Thyroid gland (tissue), 4 donors: ENCODE measurements at regions not wholly inside any gene's neighbourhood (a gene's known extent, or its start where the extent isn't known, plus 50 kb on each side); places are given as distances from the start of the nearest gene placed in this dataset.

ENCODE experiments used
- DNase-seq, 2 donors: peaks; one replicate each; pipeline ENCODE4 v3.0.0-alpha.2; 2019
- H3K27ac ChIP-seq, 3 donors: fragments of 200-600 bp; sonication (generic); 1 replicate in 2 of 3; 2 replicates in 1 of 3; pipeline ENCODE4 v1.5.1; 2016 to 2019; ENCODE audit warnings: mild to moderate bottlenecking in 1 of 3, moderate library complexity in 1 of 3
- H3K27me3 ChIP-seq: fragments of 200-600 bp; sonication (generic); one replicate; pipeline ENCODE4 v1.5.1; 2019
- H3K36me3 ChIP-seq, 2 donors: fragments of 200-600 bp; sonication (generic); one replicate each; pipeline ENCODE4 v1.5.1; 2016 to 2019
- H3K4me1 ChIP-seq, 2 donors: fragments of 200-600 bp; sonication (generic); one replicate each; pipeline ENCODE4 v1.5.1; 2017 to 2019
- H3K4me3 ChIP-seq, 3 donors: fragments of 200-600 bp; sonication (generic); replicated peaks in 1 of 3; 1 replicate in 2 of 3; 2 replicates in 1 of 3; pipeline ENCODE4 v1.5.1; 2016; ENCODE audit warnings: mild to moderate bottlenecking in 1 of 3
- H3K9me3 ChIP-seq: fragments of 200-600 bp; sonication (generic); one replicate; pipeline ENCODE4 v1.5.1; 2017
- POLR2A ChIP-seq, 2 donors: fragments of 450-650 bp; IDR thresholded peaks; one replicate each; pipeline ENCODE4 v1.6.1; 2017; ENCODE audit warnings: antibody characterized with exemption in 2 of 2, mild to moderate bottlenecking in 2 of 2, moderate library complexity in 1 of 2
- WGBS, 2 donors: methylation state at CpG; one replicate each; pipeline ENCODE4 v1.1.5; 2017; 5-methylcytosine and 5-hydroxymethylcytosine counted together
- intact Hi-C: fragments of 100-400 bp; cut with DNase I; formaldehyde crosslinking; loops from one replicate; pipeline ENCODE4 v1.15.1; 2023
- TF ChIP-seq, protein P1 (sequence below), 6 experiments: fragments of 200-600 bp in 3 of 6; fragments of 450-650 bp in 3 of 6; sonication (generic) in 3 of 6; IDR thresholded peaks; one replicate each; pipeline ENCODE4 v1.5.1; 2016 to 2019; ENCODE audit warnings: antibody characterized with exemption in 6 of 6, mild to moderate bottlenecking in 2 of 6, inconsistent platforms in 1 of 6, moderate library complexity in 1 of 6

DNA sequence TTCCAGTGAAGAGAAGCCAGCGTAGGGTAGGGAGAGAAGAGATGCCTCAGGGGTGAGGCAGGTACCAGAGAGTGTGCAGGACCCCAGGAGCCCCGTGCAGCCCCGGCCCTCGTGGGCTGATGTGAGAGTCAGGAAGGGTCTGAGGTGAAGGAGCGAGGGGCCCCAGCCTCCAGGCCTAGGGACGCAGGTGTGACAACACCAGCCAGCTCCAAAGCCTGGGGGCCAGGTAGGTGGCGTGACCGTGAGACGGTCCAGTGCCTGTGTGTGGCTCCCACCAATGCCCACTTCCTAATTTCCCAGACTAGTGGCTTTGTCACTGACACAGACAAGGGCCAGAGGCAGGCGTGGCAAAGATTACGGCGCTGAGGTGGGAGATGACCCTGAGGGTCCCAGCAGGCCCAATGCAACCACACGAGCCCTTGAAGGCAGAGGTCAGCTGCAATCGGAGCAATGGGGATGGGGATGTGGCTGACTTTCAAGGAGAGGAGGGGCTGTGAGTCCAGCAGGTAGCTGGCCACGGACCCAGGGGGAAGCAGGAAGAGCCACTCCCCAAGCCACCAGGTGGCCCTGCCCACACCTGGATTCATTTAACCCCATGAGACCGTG lies 86.0 kb upstream of the SNTG2 start:
- intact Hi-C loops: no loop called here
- H3K27me3 ChIP-seq: no peaks in the 10 kb centered on the region
- no peak overlapping the region for H3K4me3 ChIP-seq
- H3K4me1 ChIP-seq: peaks cover 11 to 20% of the 10 kb centered on the region in 2 donors
- H3K27ac ChIP-seq: no peak overlapping the region
- no peaks in the 10 kb centered on the region for H3K36me3 ChIP-seq
- H3K9me3 ChIP-seq: no peaks in the 10 kb centered on the region
- DNase-seq: no peak
- TF ChIP-seq, protein P1, sequence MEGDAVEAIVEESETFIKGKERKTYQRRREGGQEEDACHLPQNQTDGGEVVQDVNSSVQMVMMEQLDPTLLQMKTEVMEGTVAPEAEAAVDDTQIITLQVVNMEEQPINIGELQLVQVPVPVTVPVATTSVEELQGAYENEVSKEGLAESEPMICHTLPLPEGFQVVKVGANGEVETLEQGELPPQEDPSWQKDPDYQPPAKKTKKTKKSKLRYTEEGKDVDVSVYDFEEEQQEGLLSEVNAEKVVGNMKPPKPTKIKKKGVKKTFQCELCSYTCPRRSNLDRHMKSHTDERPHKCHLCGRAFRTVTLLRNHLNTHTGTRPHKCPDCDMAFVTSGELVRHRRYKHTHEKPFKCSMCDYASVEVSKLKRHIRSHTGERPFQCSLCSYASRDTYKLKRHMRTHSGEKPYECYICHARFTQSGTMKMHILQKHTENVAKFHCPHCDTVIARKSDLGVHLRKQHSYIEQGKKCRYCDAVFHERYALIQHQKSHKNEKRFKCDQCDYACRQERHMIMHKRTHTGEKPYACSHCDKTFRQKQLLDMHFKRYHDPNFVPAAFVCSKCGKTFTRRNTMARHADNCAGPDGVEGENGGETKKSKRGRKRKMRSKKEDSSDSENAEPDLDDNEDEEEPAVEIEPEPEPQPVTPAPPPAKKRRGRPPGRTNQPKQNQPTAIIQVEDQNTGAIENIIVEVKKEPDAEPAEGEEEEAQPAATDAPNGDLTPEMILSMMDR (IDR thresholded peaks at IDR 0.05): no peak
- TF ChIP-seq POLR2A (IDR thresholded peaks at IDR 0.05): no peak
- 89 to 93% methylated on average over 15 to 16 of the region's 16 CpGs for WGBS, 2 donors

DNA sequence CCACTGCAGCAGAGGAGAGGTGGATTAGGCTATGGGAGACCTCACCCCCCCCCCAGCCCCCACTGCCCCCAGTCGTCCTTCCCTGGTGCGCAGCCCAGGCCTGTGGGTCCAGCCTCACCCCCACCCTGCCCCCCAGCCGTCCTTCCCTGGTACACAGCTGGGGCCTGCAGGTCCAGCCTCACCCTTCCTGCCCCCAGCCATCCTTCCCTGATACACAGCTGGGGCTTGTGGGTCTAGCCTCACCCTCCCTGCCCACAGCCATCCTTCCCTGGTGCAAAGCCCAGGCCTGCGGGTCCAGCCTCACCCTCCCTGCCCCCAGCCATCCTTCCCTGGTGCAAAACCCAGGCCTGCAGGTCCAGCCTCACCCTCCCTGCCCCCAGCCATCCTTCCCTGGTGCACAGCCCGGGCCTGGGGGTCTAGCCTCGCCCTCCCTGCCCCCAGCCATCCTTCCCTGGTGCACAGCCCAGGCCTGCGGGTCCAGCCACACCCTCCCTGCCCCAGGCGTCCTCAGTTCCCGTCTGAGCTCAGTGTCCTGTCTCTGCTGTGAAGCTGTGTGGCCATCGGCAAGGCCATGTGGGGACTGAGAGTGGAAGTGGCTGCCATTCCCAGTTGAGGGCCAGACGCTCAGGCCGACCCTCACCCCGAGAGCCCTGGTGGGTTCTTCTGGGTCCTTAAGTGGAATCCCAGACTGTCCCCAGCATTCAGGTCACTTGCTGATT lies 86.8 kb upstream of the SNTG2 start:
- 68 to 92% methylated on average over 6 to 12 of the region's 13 CpGs for WGBS, 2 donors
- intact Hi-C loops: no loop called here
- no peak overlapping the region for H3K4me3 ChIP-seq
- TF ChIP-seq POLR2A (IDR thresholded peaks at IDR 0.05): no peak
- TF ChIP-seq, protein P1 (IDR thresholded peaks at IDR 0.05): no peak
- no peaks in the 10 kb centered on the region for H3K27me3 ChIP-seq
- no peaks in the 10 kb centered on the region for H3K9me3 ChIP-seq
- peaks cover 11 to 16% of the 10 kb centered on the region in 2 donors for H3K4me1 ChIP-seq
- H3K27ac ChIP-seq: no peak overlapping the region
- H3K36me3 ChIP-seq: no peaks in the 10 kb centered on the region
- no peak for DNase-seq

DNA sequence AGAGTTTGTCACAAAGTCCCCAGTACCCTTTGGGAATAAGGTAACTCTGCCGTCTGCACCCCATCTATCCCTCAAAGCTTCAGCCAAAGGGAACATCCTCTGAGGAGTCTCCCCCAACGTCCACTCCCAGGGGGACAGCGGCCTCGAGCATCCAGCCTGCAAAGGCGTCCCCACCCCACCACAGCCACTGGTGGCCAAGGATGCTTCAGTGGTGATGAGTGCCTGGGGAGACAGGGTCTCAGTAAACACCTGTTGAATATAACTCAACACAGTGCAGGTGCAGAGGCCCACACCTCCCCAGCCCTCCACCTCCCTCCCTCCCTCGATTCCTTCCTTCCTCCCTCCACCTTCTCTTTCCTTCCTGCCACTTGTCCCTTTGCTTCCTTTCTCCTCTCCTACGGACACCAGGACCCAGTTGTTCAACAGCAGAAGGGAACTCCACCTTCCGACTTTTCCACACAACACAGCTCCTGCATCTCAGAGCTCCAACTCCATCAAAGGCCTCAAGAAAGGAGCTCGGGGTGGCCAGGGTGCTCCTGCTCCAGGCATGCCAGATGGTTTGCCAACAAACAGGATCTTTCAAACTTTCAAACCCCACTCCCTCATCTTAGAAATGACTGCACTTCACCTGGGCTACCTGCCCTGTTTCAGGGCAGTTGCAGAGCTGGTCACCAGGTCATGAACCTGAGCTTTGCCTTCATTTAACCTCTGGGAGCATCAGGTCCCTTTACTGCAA lies 87.8 kb upstream of the SNTG2 start:
- intact Hi-C loops: no loop called here
- DNase-seq: no peak
- H3K27me3 ChIP-seq: no peaks in the 10 kb centered on the region
- no peaks in the 10 kb centered on the region for H3K9me3 ChIP-seq
- no peak overlapping the region for H3K27ac ChIP-seq
- TF ChIP-seq POLR2A (IDR thresholded peaks at IDR 0.05): no peak
- TF ChIP-seq, protein P1 (IDR thresholded peaks at IDR 0.05): no peak
- 78 to 82% methylated on average over 9 of the region's 9 CpGs for WGBS, 2 donors
- peaks cover 11 to 14% of the 10 kb centered on the region in 2 donors for H3K4me1 ChIP-seq
- no peak overlapping the region for H3K4me3 ChIP-seq
- H3K36me3 ChIP-seq: no peaks in the 10 kb centered on the region

DNA sequence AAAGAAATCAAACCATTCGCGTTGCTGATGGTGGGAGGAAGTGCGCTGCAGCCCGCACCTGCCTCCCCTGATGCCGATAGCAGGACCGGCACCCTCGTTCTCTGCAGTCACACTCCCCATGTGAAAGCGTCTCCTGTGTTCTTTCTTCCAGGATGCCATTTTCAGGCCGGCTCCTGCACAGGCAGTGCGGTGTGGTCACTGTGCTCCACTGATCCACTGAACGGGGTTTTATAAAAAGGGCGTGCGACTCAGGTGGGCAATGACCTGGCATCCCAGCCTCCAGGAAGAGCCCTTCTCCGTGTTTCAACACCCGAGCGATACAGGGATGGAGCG lies 88.3 kb upstream of the SNTG2 start:
- H3K4me1 ChIP-seq: peaks cover 9 to 11% of the 10 kb centered on the region in 2 donors
- no peak for DNase-seq
- H3K27me3 ChIP-seq: no peaks in the 10 kb centered on the region
- H3K9me3 ChIP-seq: no peaks in the 10 kb centered on the region
- no peak overlapping the region for H3K27ac ChIP-seq
- no peak overlapping the region for H3K4me3 ChIP-seq
- H3K36me3 ChIP-seq: no peaks in the 10 kb centered on the region
- intact Hi-C loops: no loop called here
- WGBS, 2 donors: 83 to 84% methylated on average over 16 to 17 of the region's 17 CpGs
- TF ChIP-seq, protein P1 (IDR thresholded peaks at IDR 0.05): no peak
- no peak for TF ChIP-seq POLR2A (IDR thresholded peaks at IDR 0.05)
